IPS DF 6.9 (cell line): ENCODE measurements at regions not wholly inside any gene's neighbourhood (a gene's known extent, or its start where the extent isn't known, plus 50 kb on each side); places are given as distances from the start of the nearest gene placed in this dataset.

Source experiments
- DNase-seq: peaks from one replicate; pipeline ENCODE4 v3.0.0-alpha.2; 2013; ENCODE audit warnings: low read depth, low spot score
- H3K27ac ChIP-seq: one replicate; pipeline ENCODE4 v1.5.1; 2013; ENCODE audit warnings: low read length, control low read depth
- H3K27me3 ChIP-seq: 2 replicates; pipeline ENCODE4 v1.6.1; 2013; ENCODE audit warnings: mild to moderate bottlenecking, low read length; ENCODE audit not compliant: control insufficient read depth, insufficient read depth
- H3K36me3 ChIP-seq: 2 replicates; pipeline ENCODE4 v1.6.1; 2013; ENCODE audit warnings: low read length; ENCODE audit not compliant: control insufficient read depth, insufficient read depth
- H3K4me1 ChIP-seq: 2 replicates; pipeline ENCODE4 v1.6.1; 2013; ENCODE audit warnings: low read length; ENCODE audit not compliant: control insufficient read depth, insufficient read depth
- H3K4me3 ChIP-seq: 2 replicates; pipeline ENCODE4 v1.5.1; 2013; ENCODE audit warnings: mild to moderate bottlenecking, low read length
- H3K9me3 ChIP-seq: 2 replicates; pipeline ENCODE4 v1.6.1; 2013; ENCODE audit warnings: low read length, inconsistent platforms; ENCODE audit not compliant: control insufficient read depth, insufficient read depth
- WGBS: extraction: QIAGEN DNeasy Blood & Tissue Kit; methylation state at CpG from one replicate; pipeline ENCODE4 v1.1.7; 2013; ENCODE audit warnings: mixed read lengths, missing lambda C conversion rate; ENCODE audit not compliant: insufficient read length, insufficient coverage; 5-methylcytosine and 5-hydroxymethylcytosine counted together

- no CpG with 5 or more reads among the region's 11 CpGs for WGBS
- Histone ChIP-seq H3K4me1 (no peaks in the 10 kb centered on the region), H3K27ac (no peak overlapping the region), H3K27me3 (no peaks in the 10 kb centered on the region), H3K36me3 (no peaks in the 10 kb centered on the region), H3K9me3 (no peaks in the 10 kb centered on the region), H3K4me3 (no peak overlapping the region)
- no peak for DNase-seq
Measured at GRCh38 chr13:40163066-40164000, 503.1 kb downstream of the FOXO1 start.

DNA sequence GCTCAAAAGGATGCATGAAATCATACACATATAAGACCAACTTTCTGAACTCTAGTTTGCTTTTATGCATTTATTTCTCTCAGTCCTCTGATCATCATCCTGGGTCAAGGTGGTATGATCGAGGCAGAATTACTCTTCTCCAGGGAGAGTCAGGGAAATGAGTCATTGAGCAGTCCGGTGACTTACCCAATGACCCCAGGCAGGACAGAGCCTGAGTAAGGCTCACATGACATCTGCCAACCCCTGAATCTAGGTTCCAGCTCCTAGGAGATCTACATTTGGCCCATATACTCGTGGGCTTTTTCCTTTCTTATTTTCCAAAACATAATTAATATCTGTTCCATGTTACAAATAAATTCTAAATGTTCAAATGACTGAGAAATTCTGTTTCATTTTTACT lies 502.3 kb downstream of the FOXO1 start:
- WGBS, result no CpG with 5 or more reads among the region's 3 CpGs
- H3K36me3 ChIP-seq, result no peaks in the 10 kb centered on the region
- H3K27me3 ChIP-seq, result no peaks in the 10 kb centered on the region
- no peaks in the 10 kb centered on the region for H3K4me1 ChIP-seq
- H3K27ac ChIP-seq, result no peak overlapping the region
- H3K4me3 ChIP-seq, result no peak overlapping the region
- H3K9me3 ChIP-seq, result no peaks in the 10 kb centered on the region
- no peak for DNase-seq

DNA sequence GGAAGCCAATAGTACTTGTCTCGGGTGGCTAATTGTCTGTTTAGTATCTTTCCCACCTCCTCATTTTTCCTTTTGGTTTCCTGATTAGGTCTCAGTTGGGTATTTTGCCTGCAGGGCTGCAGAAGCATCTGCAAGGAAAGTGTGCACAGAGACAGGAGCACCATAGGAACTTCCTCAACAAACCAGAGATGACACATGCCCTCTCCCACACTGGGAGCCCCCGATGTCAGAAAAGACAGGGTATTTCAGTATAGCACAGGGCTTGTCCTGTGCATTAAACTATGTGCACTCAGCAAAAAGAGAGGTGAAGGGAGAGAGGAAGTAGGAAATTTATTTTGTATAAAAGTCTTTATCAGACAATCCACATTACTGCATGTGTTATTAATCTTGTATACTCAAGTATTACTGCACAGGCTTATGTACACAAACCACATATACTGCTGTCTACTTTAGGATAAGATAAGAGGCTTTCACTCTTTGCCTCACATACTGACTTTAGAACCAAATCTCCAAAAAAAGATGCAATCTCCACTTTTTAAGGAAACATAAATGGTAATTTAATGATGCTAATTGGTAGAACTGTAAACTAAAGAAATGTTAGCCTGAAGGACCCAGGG lies 501.0 kb downstream of the FOXO1 start:
- no CpG with 5 or more reads among the region's 2 CpGs for WGBS
- H3K4me1 ChIP-seq, result no peaks in the 10 kb centered on the region
- H3K36me3 ChIP-seq, result no peaks in the 10 kb centered on the region
- no peaks in the 10 kb centered on the region for H3K9me3 ChIP-seq
- no peak overlapping the region for H3K4me3 ChIP-seq
- DNase-seq, result no peak
- H3K27ac ChIP-seq, result no peak overlapping the region
- H3K27me3 ChIP-seq, result no peaks in the 10 kb centered on the region

DNA sequence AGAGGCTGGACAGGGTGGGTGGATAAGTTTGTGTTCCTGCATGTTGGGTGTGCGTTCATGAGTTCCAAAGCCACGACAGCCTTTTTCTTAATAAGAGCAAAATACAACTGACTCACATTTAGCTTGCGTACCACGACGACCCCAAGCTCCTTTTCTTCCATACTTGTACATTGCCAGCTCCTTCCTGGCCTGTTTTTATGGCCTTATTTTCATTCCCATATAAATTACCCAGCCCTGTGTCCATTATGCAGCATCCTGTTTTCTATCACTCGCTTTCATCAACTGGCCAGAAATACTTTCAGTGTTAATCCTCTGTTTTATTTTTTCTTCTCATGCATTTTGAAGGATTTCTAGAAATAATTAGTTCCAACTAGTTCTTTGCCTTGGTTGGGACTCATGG lies 499.1 kb downstream of the FOXO1 start:
- no peaks in the 10 kb centered on the region for H3K4me1 ChIP-seq
- no peak overlapping the region for H3K4me3 ChIP-seq
- H3K27ac ChIP-seq, result no peak overlapping the region
- DNase-seq, result no peak
- WGBS, result no CpG with 5 or more reads among the region's 6 CpGs
- H3K9me3 ChIP-seq, result no peaks in the 10 kb centered on the region
- no peaks in the 10 kb centered on the region for H3K36me3 ChIP-seq
- no peaks in the 10 kb centered on the region for H3K27me3 ChIP-seq

DNA sequence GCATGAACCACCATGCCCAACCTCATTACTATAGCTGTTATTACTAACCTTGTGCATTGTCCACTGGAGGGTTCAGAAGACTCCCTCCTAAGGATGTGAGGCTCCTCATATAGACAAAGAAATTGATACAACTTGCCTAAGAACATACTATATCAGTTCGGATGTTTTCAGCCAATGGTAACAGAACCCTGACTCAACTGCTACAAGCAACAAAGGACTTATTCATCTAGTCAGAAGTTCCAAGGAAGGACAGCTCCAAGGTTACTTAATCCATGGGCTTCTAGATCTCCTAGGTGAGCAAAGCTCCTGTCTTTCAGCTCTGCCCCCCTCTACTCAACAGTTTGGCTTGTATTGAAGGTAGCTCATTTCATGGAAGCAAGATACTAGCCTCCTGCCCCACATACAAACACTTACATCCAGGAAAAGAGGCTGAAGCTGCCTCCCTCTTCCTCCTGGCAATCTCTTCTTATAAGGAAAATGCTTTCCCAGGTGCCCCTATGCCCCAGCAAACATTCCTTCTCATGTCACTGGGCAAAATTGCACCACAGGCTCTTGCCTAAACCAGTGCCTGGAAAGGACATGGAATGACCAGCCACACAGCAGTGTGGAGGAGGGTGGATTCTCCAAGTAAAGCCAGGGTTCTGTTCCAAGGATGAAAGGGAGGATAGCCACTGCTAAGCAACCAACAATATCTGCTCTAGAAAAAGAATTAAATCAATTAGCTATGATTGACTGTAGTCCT lies 497.8 kb downstream of the FOXO1 start:
- DNase-seq, result no peak
- WGBS, result no CpG with 5 or more reads among the region's 1 CpG
- H3K4me1 ChIP-seq, result peaks cover 2% of the 10 kb centered on the region; the same call in 1 of the 2 replicates

GRCh38 chr13:40169476-40169875 lies 497.0 kb downstream of the FOXO1 start:
- WGBS, result no CpG with 5 or more reads among the region's 4 CpGs
- H3K27ac ChIP-seq, result no peak overlapping the region
- H3K36me3 ChIP-seq, result no peaks in the 10 kb centered on the region
- H3K9me3 ChIP-seq, result no peaks in the 10 kb centered on the region
- H3K27me3 ChIP-seq, result no peaks in the 10 kb centered on the region
- H3K4me3 ChIP-seq, result no peak overlapping the region
- H3K4me1 ChIP-seq, result peaks cover 2% of the 10 kb centered on the region; the same call in 1 of the 2 replicates
- DNase-seq, result no peak

More for the DNA sequence above, 497.8 kb downstream of the FOXO1 start:
- Histone ChIP-seq H3K4me3 (no peak overlapping the region), H3K27me3 (no peaks in the 10 kb centered on the region), H3K9me3 (no peaks in the 10 kb centered on the region), H3K36me3 (no peaks in the 10 kb centered on the region), H3K27ac (no peak overlapping the region)

DNA sequence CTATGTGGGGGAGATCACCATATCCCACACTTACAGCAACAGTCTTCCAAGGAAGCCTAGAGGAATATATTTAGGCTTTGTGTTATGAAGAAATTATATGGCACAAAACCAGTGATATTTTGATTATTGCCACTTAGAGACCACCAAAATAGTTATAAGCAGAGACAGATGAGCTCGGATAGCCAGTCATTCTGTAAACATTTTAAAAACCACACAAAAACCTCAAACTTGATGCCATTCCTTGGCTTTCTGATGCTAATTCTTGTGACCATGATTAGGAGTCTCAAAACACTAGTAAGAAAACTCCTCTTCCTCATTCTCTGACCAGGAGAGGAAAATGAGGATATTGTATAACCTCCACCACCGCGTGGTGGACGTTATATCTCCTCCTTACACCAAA lies 496.4 kb downstream of the FOXO1 start:
- no peaks in the 10 kb centered on the region for H3K9me3 ChIP-seq
- no peaks in the 10 kb centered on the region for H3K36me3 ChIP-seq
- no CpG with 5 or more reads among the region's 4 CpGs for WGBS
- H3K27me3 ChIP-seq, result no peaks in the 10 kb centered on the region
- DNase-seq, result no peak
- no peak overlapping the region for H3K4me3 ChIP-seq
- peaks cover 2% of the 10 kb centered on the region; the same call in 1 of the 2 replicates for H3K4me1 ChIP-seq
- no peak overlapping the region for H3K27ac ChIP-seq

DNA sequence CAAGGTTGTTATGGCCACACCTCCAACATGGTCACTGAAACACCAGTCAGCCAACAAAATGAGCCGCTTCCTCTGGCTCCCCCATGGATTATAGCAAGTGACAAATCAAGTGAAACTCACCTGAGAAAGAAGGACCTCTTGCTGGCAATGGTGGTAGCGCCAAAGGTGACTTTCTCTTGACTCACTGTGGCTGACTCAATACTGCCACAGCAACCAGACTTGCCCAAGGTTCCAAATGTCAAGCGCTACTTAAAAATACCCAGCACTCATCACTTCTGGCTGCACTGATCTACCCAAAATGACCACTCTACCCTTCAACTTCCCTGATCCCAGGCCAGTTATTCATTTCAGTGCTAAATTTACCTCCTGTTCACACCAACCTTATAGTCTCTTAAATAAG lies 495.5 kb downstream of the FOXO1 start:
- DNase-seq, result no peak
- no peak overlapping the region for H3K27ac ChIP-seq
- no CpG with 5 or more reads among the region's 3 CpGs for WGBS

DNA sequence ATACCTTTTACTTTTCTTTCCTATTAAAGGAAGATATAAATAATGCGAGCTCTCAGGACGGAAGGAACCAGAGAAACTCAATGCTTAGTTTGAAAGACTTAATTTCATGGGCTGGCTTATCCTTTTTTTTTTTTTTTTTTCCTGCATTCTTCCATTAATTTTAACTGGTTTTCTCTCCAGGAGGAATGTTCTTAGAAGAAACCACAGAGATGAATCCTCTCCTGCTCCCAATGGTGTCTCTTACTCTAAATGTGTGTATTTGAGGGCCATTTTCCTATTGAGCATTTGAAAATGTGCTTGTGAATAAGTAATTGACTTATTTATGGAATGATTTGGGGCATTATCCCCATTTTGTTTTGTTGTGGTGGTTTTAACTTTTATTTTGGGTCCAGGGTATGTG lies 494.9 kb downstream of the FOXO1 start:
- no CpG with 5 or more reads among the region's 2 CpGs for WGBS
- Histone ChIP-seq H3K27ac (no peak overlapping the region), H3K4me1 (peaks cover 2% of the 10 kb centered on the region; the same call in 1 of the 2 replicates)

More for the DNA sequence above, 495.5 kb downstream of the FOXO1 start:
- Histone ChIP-seq H3K36me3 (no peaks in the 10 kb centered on the region), H3K4me1 (peaks cover 2% of the 10 kb centered on the region; the same call in 1 of the 2 replicates), H3K27me3 (no peaks in the 10 kb centered on the region), H3K4me3 (no peak overlapping the region), H3K9me3 (no peaks in the 10 kb centered on the region)

DNA sequence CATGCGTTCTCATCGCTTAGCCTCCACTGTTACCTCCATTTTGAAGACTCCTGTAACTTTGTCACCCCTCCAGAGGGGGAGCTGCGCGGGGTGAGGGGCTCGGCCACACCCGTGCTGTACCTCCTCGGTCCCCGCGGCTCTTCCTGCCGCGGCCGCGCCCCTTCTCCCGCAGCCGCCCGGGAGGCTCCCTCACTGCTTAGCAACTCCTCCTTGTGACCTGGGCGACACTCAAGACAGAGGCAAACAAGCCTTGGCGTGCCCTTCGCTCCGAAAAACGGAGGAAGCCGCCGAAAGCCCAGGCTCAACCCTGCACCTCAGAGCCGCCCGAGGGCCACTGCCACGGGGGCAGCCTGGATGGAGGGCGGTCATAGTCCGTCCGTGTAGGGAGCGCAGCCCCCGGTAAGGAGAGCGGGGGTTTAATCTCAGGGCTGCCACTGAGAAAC lies 494.3 kb downstream of the FOXO1 start:
- no peaks in the 10 kb centered on the region for H3K9me3 ChIP-seq
- no peaks in the 10 kb centered on the region for H3K36me3 ChIP-seq
- no peak for DNase-seq
- WGBS, result no CpG with 5 or more reads among the region's 32 CpGs
- H3K4me3 ChIP-seq, result no peak overlapping the region
- no peak overlapping the region for H3K27ac ChIP-seq
- H3K4me1 ChIP-seq, result peaks cover 2% of the 10 kb centered on the region; the same call in 1 of the 2 replicates
- no peaks in the 10 kb centered on the region for H3K27me3 ChIP-seq

More for the DNA sequence above, 494.9 kb downstream of the FOXO1 start:
- Histone ChIP-seq H3K27me3 (no peaks in the 10 kb centered on the region), H3K9me3 (no peaks in the 10 kb centered on the region), H3K36me3 (no peaks in the 10 kb centered on the region), H3K4me3 (no peak overlapping the region)
- no peak for DNase-seq
